Muscle layer of duodenum (tissue), 2 donors: ENCODE measurements at regions not wholly inside any gene's neighbourhood (a gene's known extent, or its start where the extent isn't known, plus 50 kb on each side); places are given as distances from the start of the nearest gene placed in this dataset.

Experiments used
- H3K27ac ChIP-seq: one replicate; pipeline ENCODE4 v1.7.0; 2013; ENCODE audit warnings: mild to moderate bottlenecking, low read length
- H3K27me3 ChIP-seq: one replicate; pipeline ENCODE4 v1.7.0; 2013; ENCODE audit warnings: low read depth, mild to moderate bottlenecking, control low read depth, low read length
- H3K36me3 ChIP-seq, 2 donors: one replicate each; pipeline ENCODE4 v1.7.0; 2013; ENCODE audit warnings: low read length in 2 of 2, control low read depth in 1 of 2, mild to moderate bottlenecking in 1 of 2; ENCODE audit not compliant: insufficient read depth in 2 of 2, control insufficient read depth in 1 of 2
- H3K4me1 ChIP-seq, 2 donors: one replicate each; pipeline ENCODE4 v1.7.0; 2013; ENCODE audit warnings: low read length in 2 of 2, mild to moderate bottlenecking in 2 of 2, control low read depth in 1 of 2, moderate library complexity in 1 of 2; ENCODE audit not compliant: insufficient read depth in 2 of 2, control insufficient read depth in 1 of 2
- H3K4me3 ChIP-seq, 2 donors: one replicate each; pipeline ENCODE4 v1.7.0; 2013; ENCODE audit warnings: low read length in 2 of 2, low read depth in 1 of 2, mild to moderate bottlenecking in 1 of 2
- H3K9me3 ChIP-seq, 2 donors: one replicate each; pipeline ENCODE4 v1.7.0; 2013; ENCODE audit warnings: low read length in 2 of 2, control low read depth in 1 of 2, mild to moderate bottlenecking in 1 of 2; ENCODE audit not compliant: control insufficient read depth in 1 of 2
- donor health status: healthy.

DNA sequence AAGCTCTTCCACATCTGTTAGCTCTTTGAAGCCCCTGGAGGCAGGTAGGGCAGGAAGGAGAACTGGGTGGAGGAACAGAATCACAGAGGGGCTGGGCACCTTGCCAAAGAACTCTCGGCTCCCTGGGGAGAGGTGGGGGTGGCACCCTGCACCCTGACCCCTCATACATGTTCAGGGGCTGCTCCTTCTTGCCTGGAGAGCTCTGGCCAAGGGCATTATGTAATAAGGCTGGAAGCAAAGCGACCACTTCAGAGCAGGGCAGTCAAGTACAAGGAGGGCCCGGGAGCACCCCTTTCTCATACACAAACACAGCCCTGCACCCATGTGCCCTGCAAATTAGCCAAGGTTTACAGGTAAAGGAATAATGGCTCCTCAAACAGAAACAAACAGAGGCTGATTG, 351.9 kb upstream of the TSHZ3 start:
- H3K27ac ChIP-seq: no peak overlapping the region
- H3K9me3 ChIP-seq: peaks cover 4% of the 10 kb centered on the region in 2 donors
- H3K4me3 ChIP-seq: no peak overlapping the region
- no peaks in the 10 kb centered on the region for H3K4me1 ChIP-seq
- H3K27me3 ChIP-seq: no peaks in the 10 kb centered on the region
- H3K36me3 ChIP-seq: no peaks in the 10 kb centered on the region

DNA sequence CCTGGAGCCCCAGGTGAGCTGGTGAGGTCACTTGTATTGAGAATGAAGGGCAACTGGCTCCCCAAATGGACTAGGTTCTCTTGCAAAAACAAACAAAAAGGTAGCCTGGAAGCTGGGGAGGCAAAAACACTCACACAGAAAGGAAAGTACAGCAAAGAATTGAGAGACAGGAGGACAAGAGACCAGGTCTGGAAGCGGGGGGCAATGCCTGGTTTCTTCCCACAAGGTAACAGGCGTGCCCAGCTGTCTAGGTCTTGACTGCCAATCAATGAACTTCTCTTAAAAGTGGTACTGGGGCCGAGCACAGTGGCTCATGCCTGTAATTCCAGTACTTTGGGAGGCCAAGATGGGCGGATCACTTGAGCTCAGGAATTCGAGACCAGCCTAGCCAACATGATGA, 356.4 kb upstream of the TSHZ3 start:
- no peaks in the 10 kb centered on the region for H3K27me3 ChIP-seq
- H3K4me3 ChIP-seq: no peak overlapping the region
- peaks cover 4% of the 10 kb centered on the region in 2 donors for H3K9me3 ChIP-seq
- no peak overlapping the region for H3K27ac ChIP-seq
- H3K4me1 ChIP-seq: no peaks in the 10 kb centered on the region
- no peaks in the 10 kb centered on the region for H3K36me3 ChIP-seq

DNA sequence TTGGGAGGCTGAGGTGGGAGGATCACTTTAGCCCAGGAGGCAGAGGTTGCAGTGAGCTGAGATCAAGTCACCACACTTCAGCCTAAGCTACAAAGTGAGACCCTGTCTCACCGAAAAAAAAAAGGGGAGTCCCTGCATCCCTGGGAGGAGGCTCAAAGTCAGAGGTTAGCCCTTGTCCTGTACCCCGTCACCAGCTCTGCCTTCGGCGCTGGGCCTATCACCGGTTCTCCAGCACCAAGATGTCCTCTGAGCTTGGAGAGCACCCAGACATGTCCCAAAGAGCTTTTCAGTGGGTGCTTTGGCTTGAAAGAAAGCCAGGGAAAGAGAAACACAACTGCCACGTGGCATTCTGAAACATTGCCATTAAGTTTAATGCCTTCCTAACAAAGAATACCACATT, 356.9 kb upstream of the TSHZ3 start:
- Histone ChIP-seq H3K4me1 (no peaks in the 10 kb centered on the region), H3K4me3 (no peak overlapping the region), H3K36me3 (no peaks in the 10 kb centered on the region), H3K9me3 (peaks cover 4% of the 10 kb centered on the region in 2 donors), H3K27me3 (no peaks in the 10 kb centered on the region), H3K27ac (no peak overlapping the region)

DNA sequence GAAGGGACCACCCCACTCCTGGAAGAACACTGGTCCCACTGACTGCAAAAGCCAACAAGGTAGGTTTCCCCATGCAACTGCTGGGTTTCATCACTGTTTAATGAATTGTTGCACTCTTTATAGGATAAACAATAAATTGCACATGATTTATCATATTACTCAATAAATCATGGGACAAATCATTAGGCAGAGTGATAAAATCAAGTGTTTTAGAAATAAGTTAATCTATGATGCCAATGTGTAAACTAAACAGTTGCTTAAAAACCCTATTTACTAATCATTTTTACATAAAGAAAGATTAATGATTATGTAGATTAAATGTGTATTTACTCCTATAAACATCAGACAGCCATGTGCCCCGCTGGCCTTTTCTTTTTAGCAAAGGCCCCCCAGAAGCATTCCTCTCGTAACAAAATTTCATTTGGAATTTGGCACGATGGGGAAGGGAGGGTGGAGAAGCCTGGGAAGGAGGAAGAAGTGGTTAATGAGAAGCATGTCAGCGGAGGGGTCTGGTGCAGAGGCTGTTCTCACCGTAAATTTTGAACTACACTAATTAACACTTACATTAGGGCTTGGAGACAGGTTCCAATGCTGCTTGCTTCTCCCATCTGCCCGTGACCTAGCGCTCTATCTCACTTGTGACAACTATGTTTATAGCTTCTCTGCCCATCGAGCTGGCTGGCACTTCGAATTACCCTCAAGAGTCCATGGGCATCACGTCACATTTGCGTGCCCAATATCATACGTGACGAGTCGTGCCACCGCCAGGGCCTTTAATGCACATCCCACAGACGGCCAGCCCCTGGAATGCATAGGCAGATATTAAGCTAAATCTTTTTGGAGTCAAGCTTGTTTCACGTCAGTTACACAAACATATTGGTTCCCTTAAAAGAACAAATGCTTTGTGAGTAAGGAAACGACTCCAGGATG, 357.7 kb upstream of the TSHZ3 start:
- Histone ChIP-seq H3K9me3 (peaks cover 4 to 7% of the 10 kb centered on the region in 2 donors), H3K4me1 (no peaks in the 10 kb centered on the region), H3K27ac (no peak overlapping the region), H3K36me3 (no peaks in the 10 kb centered on the region), H3K4me3 (no peak overlapping the region), H3K27me3 (no peaks in the 10 kb centered on the region)

DNA sequence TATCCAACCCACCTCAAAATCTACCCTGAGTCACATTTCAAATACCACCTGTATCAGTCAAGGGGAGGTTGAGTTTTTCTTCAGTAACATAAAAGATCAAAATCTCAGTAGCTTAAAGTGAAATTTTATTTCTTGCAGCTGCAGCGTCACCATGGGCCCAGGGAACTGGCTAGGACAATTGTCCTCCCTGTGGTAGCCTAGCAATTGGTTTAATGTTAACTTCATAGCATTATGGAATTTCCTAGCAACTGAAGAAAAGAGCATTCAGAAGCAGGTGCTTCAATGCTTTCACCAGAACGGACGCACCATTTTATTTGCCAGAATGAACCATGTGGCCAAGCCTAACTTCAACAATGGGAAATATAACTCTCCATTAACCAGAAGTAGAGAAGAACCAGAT, 359.3 kb upstream of the TSHZ3 start:
- no peaks in the 10 kb centered on the region for H3K36me3 ChIP-seq
- no peak overlapping the region for H3K4me3 ChIP-seq
- H3K27me3 ChIP-seq: no peaks in the 10 kb centered on the region
- no peaks in the 10 kb centered on the region for H3K4me1 ChIP-seq
- peaks cover 3 to 16% of the 10 kb centered on the region in 2 donors for H3K9me3 ChIP-seq
- H3K27ac ChIP-seq: no peak overlapping the region

DNA sequence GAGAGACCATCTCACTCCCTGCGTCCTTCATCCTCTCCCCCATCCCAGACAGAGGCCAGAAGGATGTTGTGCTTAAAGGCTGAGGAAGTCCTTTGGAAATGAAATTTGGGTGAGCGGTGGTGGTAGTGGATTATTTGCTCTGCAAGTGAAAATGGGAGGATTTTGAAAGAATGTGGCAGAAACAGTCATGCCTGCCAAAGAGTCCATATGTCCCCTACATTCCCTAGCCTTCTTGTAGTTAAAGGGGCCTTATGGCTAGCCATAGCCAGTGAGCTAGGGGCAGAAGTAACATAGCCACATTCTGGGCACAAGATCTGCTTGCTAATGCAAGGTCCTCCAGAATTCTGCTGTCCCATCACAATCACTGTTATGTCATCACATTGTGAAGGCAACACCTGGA, 360.2 kb upstream of the TSHZ3 start:
- Histone ChIP-seq H3K4me1 (no peaks in the 10 kb centered on the region), H3K27me3 (no peaks in the 10 kb centered on the region), H3K27ac (no peak overlapping the region), H3K4me3 (no peak overlapping the region), H3K9me3 (peaks cover 3 to 22% of the 10 kb centered on the region in 2 donors), H3K36me3 (no peaks in the 10 kb centered on the region)

DNA sequence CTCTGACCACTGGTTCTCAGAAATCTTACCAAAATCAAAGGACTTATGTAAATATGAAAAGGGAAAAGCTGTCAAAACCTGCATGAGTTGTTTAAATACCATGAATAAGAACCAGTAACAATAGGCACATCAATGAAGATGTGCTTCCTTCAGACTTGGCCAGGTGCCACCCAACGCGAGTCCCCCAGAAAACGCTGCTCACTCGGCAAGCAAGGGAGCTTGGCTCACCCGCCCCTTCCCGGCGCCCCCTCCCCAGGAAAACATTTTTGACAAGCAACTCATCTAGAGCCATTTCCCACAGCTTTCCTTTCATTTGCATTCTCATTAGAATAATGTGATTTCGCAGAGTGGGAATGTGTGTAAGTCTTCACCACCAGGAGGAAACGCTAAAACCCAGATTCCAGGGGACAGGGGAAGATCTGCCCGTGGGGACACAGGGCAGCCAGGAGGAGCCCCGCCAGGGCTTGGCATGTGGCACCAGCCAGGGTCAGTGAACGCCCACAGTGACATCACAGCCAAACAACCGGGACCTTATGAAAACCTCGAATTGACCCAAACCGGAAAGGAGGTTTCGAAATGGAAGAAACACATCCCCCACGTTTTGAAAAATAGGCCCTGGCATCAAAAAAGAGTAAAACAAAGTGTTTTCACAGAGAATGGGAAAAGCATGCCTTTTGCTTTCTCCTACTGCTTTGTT, 366.2 kb upstream of the TSHZ3 start:
- H3K4me3 ChIP-seq: no peak overlapping the region

DNA sequence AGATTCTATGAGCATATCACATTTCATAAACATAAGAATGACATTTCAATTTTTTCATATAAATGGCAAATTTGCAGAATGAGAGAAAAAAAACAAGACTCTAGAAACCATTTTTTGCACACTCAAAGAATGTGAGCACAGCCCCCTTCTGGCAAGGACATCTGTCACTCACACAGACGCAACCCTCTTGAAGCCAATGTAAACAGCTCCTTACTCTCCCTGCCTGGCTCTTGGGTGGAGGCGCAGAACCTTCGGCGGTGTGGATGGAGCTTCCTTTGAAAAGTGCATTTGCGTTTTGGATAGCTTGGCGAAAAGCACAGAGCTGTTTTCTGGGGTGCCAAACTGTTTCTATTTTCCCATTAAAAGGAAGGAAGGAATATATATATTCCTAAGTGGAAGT, 367.6 kb upstream of the TSHZ3 start:
- no peaks in the 10 kb centered on the region for H3K36me3 ChIP-seq
- no peak overlapping the region for H3K27ac ChIP-seq
- H3K27me3 ChIP-seq: no peaks in the 10 kb centered on the region
- H3K4me3 ChIP-seq: no peak overlapping the region
- peaks cover 3 to 24% of the 10 kb centered on the region in 2 donors for H3K9me3 ChIP-seq
- no peaks in the 10 kb centered on the region for H3K4me1 ChIP-seq

More for the DNA sequence above, 366.2 kb upstream of the TSHZ3 start:
- Histone ChIP-seq H3K9me3 (peaks cover 3 to 26% of the 10 kb centered on the region in 2 donors), H3K4me1 (no peaks in the 10 kb centered on the region), H3K36me3 (no peaks in the 10 kb centered on the region), H3K27ac (no peak overlapping the region), H3K27me3 (no peaks in the 10 kb centered on the region)

DNA sequence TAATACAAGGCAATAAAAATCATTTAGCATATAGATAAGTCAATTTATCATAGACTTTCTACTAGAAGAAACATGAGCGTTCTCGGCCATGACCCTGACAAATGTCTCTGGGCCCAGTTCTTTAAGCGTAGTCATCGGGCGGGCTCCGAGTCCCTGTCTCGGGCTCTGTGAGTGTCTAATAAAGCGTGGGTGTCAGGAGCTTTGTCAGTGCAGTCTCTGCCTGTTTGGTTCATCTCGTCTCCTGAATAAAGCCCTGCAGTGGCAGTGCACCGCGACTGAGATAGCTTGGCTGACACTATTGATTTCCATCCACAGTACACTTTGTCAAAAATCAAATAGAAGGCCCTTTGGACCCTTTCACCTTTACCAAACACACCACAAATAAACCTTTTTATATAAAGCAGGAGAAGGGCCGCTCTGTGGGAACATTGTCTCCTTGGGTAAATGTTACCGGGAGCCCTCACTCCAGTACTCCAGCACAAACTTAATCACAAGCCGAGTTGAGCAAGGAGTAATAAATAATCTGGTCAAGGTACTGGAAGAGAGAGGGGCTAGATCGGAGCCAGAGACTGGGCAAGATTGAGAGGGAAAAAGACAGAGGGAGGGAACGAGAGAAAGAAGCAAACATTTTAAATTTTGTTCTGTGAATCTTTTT, 368.2 kb upstream of the TSHZ3 start:
- Histone ChIP-seq H3K27ac (no peak overlapping the region), H3K27me3 (no peaks in the 10 kb centered on the region), H3K4me1 (no peaks in the 10 kb centered on the region), H3K4me3 (no peak overlapping the region), H3K9me3 (peaks cover 3 to 21% of the 10 kb centered on the region in 2 donors), H3K36me3 (no peaks in the 10 kb centered on the region)

DNA sequence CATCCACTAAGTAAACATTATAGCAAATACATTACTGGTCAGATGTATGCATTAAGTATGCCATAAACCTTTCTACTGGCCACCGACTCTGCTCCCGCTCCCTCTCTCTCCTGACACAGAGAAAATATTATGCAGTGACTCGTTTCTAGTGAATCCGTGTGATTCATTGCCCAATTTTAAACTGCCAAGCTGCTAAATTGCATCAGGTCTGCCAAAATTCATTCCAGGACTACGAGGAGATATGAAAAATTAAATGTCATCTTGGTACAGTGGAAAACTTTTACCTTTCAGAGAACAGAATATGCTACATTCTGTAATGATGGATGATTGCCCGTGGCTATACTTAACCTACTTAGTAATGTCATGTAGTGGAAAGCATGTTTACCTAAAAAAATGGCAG, 368.8 kb upstream of the TSHZ3 start:
- H3K36me3 ChIP-seq: no peaks in the 10 kb centered on the region
- no peaks in the 10 kb centered on the region for H3K27me3 ChIP-seq
- no peak overlapping the region for H3K27ac ChIP-seq
- H3K4me3 ChIP-seq: no peak overlapping the region
- peaks cover 2 to 14% of the 10 kb centered on the region in 2 donors for H3K9me3 ChIP-seq
- no peaks in the 10 kb centered on the region for H3K4me1 ChIP-seq

DNA sequence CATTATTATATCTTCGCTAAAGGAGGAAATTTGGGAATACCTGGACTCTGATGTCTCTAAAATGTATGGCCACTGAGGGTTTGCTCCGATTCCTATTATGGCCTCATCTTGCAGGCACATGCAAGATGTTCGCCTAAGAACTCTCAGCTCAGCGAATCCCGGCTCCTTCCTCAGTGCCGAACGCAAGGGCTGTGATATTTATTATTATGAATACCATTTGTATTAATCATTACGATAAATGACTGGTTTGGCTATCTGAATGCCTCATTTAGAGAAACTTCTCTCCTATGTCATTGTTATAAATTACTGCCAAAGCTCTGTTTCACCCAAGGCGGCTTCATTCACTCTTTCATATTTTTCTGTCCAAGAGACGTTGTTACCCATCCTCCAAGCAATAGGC, 369.7 kb upstream of the TSHZ3 start:
- Histone ChIP-seq H3K27ac (no peak overlapping the region), H3K9me3 (peaks cover 0 to 6% of the 10 kb centered on the region in 2 donors), H3K27me3 (no peaks in the 10 kb centered on the region), H3K36me3 (no peaks in the 10 kb centered on the region), H3K4me3 (peak overlapping the region in 1 of 2 donors; percentile 31), H3K4me1 (no peaks in the 10 kb centered on the region)
